IMR-90 (cell line): ENCODE measurements at regions not wholly inside any gene's neighbourhood (a gene's known extent, or its start where the extent isn't known, plus 50 kb on each side); places are given as distances from the start of the nearest gene placed in this dataset.

Experiments used
- ATAC-seq: fragments of 200-7000 bp; cut with Tn5 transposase; 2 replicates; pipeline ENCODE4 v1.9.1; 2020; ENCODE audit warnings: low read depth, mild to moderate bottlenecking, moderate library complexity
- BruUV-seq: library from RNA; stranded (reverse); fragments of 400-500 nt; replicated peaks from 2 replicates; lab custom pipeline; 2021; lab: Mats Ljungman, UMichigan
- CTCF ChIA-PET: fragments of 300-600 bp; formaldehyde crosslinking; extraction: SDS; loops from one replicate; lab custom pipeline; 2021; ENCODE audit warnings: antibody characterized with exemption; lab: Yijun Ruan, JAX
- POLR2A ChIA-PET: fragments of 300-600 bp; sonication (Branson Sonifier 250); formaldehyde crosslinking; loops from one replicate; lab custom pipeline; 2022; ENCODE audit warnings: antibody characterized with exemption; ENCODE audit not compliant: unreplicated experiment; lab: Charles Lee
- DNase-seq: peaks from one replicate; pipeline ENCODE4 v3.0.0; 2013
- H2AFZ ChIP-seq: replicated peaks from 2 replicates; pipeline ENCODE3; 2013; ENCODE audit warnings: low read length, mild to moderate bottlenecking; ENCODE audit not compliant: poor library complexity
- H2AK5ac ChIP-seq: 2 replicates; pipeline ENCODE4 v1.6.1; 2013; ENCODE audit warnings: low read depth, low read length, inconsistent platforms
- H2AK9ac ChIP-seq: replicated peaks from 2 replicates; pipeline ENCODE3; 2013; ENCODE audit warnings: mild to moderate bottlenecking, low read depth, low read length, moderate library complexity; ENCODE audit not compliant: poor library complexity
- H2BK120ac ChIP-seq: 2 replicates; pipeline ENCODE4 v1.6.1; 2013; ENCODE audit warnings: low read depth, low read length, inconsistent platforms
- H2BK15ac ChIP-seq: 3 replicates; pipeline ENCODE4 v1.6.1; 2013; ENCODE audit warnings: low read depth, low read length, inconsistent platforms
- H2BK20ac ChIP-seq: 2 replicates; pipeline ENCODE4 v1.6.1; 2013; ENCODE audit warnings: low read depth, mild to moderate bottlenecking, inconsistent platforms, low read length, moderate library complexity
- H2BK5ac ChIP-seq: 2 replicates; pipeline ENCODE4 v1.6.1; 2013; ENCODE audit warnings: mild to moderate bottlenecking, low read depth, low read length, inconsistent platforms; ENCODE audit not compliant: poor library complexity, severe bottlenecking
- H3K14ac ChIP-seq: replicated peaks from 2 replicates; pipeline ENCODE4 v1.6.1; 2013; ENCODE audit warnings: low read depth, low read length, inconsistent platforms
- H3K18ac ChIP-seq: 2 replicates; pipeline ENCODE4 v1.6.1; 2013; ENCODE audit warnings: low read depth, low read length, control low read depth
- H3K23ac ChIP-seq: 2 replicates; pipeline ENCODE4 v1.6.1; 2013; ENCODE audit warnings: low read depth, low read length, inconsistent platforms
- H3K27ac ChIP-seq: 2 replicates; pipeline ENCODE4 v1.5.1; 2013; ENCODE audit warnings: mild to moderate bottlenecking, control low read depth, low read length; ENCODE audit not compliant: insufficient read depth
- H3K27me3 ChIP-seq: 2 replicates; pipeline ENCODE4 v1.6.1; 2013; ENCODE audit warnings: low read length; ENCODE audit not compliant: control insufficient read depth, insufficient read depth
- H3K36me3 ChIP-seq: 2 replicates; pipeline ENCODE4 v1.6.1; 2013; ENCODE audit warnings: low read length, mixed read lengths; ENCODE audit not compliant: control insufficient read depth, insufficient read depth
- H3K4ac ChIP-seq: 2 replicates; pipeline ENCODE4 v1.6.1; 2013; ENCODE audit warnings: low read depth, low read length, inconsistent platforms
- H3K4me1 ChIP-seq: 2 replicates; pipeline ENCODE4 v1.6.1; 2013; ENCODE audit warnings: low read length, mixed read lengths; ENCODE audit not compliant: control insufficient read depth, insufficient read depth
- H3K4me2 ChIP-seq: 2 replicates; pipeline ENCODE4 v1.6.1; 2013; ENCODE audit warnings: low read depth, mild to moderate bottlenecking, control low read depth, low read length, moderate library complexity
- H3K4me3 ChIP-seq: 2 replicates; pipeline ENCODE4 v1.5.1; 2013; ENCODE audit warnings: low read depth, mild to moderate bottlenecking, control low read depth, low read length, moderate library complexity; ENCODE audit not compliant: insufficient read depth
- H3K56ac ChIP-seq: 2 replicates; pipeline ENCODE4 v1.6.1; 2013; ENCODE audit warnings: low read length, inconsistent platforms; ENCODE audit not compliant: insufficient read depth; ENCODE audit errors: extremely low read depth
- H3K79me1 ChIP-seq, 2 experiments: 2 replicates each; pipeline ENCODE4 v1.6.1; 2013; ENCODE audit warnings: low read length in 2 of 2, inconsistent platforms in 1 of 2, low read depth in 1 of 2
- H3K9ac ChIP-seq: 2 replicates; pipeline ENCODE4 v1.6.1; 2013; ENCODE audit warnings: low read depth, low read length, control low read depth
- H3K9me1 ChIP-seq: 2 replicates; pipeline ENCODE4 v1.6.1; 2013; ENCODE audit warnings: low read length, inconsistent platforms; ENCODE audit not compliant: insufficient read depth
- H3K9me3 ChIP-seq: 2 replicates; pipeline ENCODE4 v1.6.1; 2013; ENCODE audit warnings: low read length; ENCODE audit not compliant: control insufficient read depth, insufficient read depth
- H4K20me1 ChIP-seq: 2 replicates; pipeline ENCODE4 v1.6.1; 2013; ENCODE audit warnings: low read length, inconsistent platforms; ENCODE audit not compliant: insufficient read depth
- H4K5ac ChIP-seq: 2 replicates; pipeline ENCODE4 v1.6.1; 2013; ENCODE audit warnings: mild to moderate bottlenecking, low read depth, low read length, control low read depth
- H4K8ac ChIP-seq, 2 experiments: 2 replicates each; pipeline ENCODE4 v1.6.1; 2013; ENCODE audit warnings: low read depth in 2 of 2, low read length in 2 of 2, control low read depth in 1 of 2, inconsistent platforms in 1 of 2
- H4K91ac ChIP-seq: 2 replicates; pipeline ENCODE4 v1.6.1; 2013; ENCODE audit warnings: low read depth, low read length, inconsistent platforms; ENCODE audit not compliant: insufficient read depth
- CEBPB ChIP-seq: IDR thresholded peaks from 2 replicates; pipeline ENCODE4 v1.6.1; 2012; ENCODE audit warnings: low read depth, low read length, improper control_type of control experiment
- CHD1 ChIP-seq: IDR thresholded peaks from 2 replicates; pipeline ENCODE4 v1.6.1; 2012; ENCODE audit warnings: low read depth, low read length, improper control_type of control experiment
- CTCF ChIP-seq: conservative IDR thresholded peaks from 2 replicates; pipeline ENCODE4 v1.5.1; 2012; ENCODE audit warnings: mild to moderate bottlenecking, low read depth, low read length, improper control_type of control experiment
- FOS ChIP-seq: fragments of 150-350 bp; IDR thresholded peaks from 2 replicates; pipeline ENCODE4 v1.6.1; 2016; ENCODE audit warnings: low read depth, low read length
- MAFK ChIP-seq: IDR thresholded peaks from 2 replicates; pipeline ENCODE4 v1.6.1; 2012; ENCODE audit warnings: low read depth, low read length, improper control_type of control experiment
- MAZ ChIP-seq: IDR thresholded peaks from 2 replicates; pipeline ENCODE4 v1.6.1; 2012; ENCODE audit warnings: low read depth, mild to moderate bottlenecking, low read length, improper control_type of control experiment, moderate library complexity, borderline replicate concordance
- MXI1 ChIP-seq: IDR thresholded peaks from 2 replicates; pipeline ENCODE4 v1.6.1; 2012; ENCODE audit warnings: low read depth, mild to moderate bottlenecking, low read length, moderate library complexity, borderline replicate concordance
- NFE2L2 ChIP-seq: fragments of 150-350 bp; IDR thresholded peaks from 2 replicates; pipeline ENCODE4 v1.6.1; 2016; ENCODE audit warnings: low read depth, mild to moderate bottlenecking, low read length
- POLR2A ChIP-seq: IDR thresholded peaks from 2 replicates; pipeline ENCODE4 v1.6.1; 2012; ENCODE audit warnings: mild to moderate bottlenecking, low read depth, low read length
- RAD21 ChIP-seq: IDR thresholded peaks from 2 replicates; pipeline ENCODE4 v1.6.1; 2012; ENCODE audit warnings: low read length, improper control_type of control experiment
- RCOR1 ChIP-seq: IDR thresholded peaks from 2 replicates; pipeline ENCODE4 v1.6.1; 2012; ENCODE audit warnings: mild to moderate bottlenecking, low read length, improper control_type of control experiment; ENCODE audit not compliant: insufficient replicate concordance
- RFX5 ChIP-seq: IDR thresholded peaks from 2 replicates; pipeline ENCODE4 v1.8.0; 2012; ENCODE audit warnings: low read depth, mild to moderate bottlenecking, low read length, moderate library complexity
- SMC3 ChIP-seq: fragments of 150-350 bp; IDR thresholded peaks from 2 replicates; pipeline ENCODE4 v1.6.1; 2016; ENCODE audit warnings: low read depth, mild to moderate bottlenecking, antibody characterized with exemption, low read length, moderate library complexity
- WGBS, 2 experiments: methylation state at CpG; one replicate each; pipeline versions ENCODE4 v1.1.5 to v1.1.7; 2013; ENCODE audit warnings: missing lambda C conversion rate in 2 of 2; ENCODE audit not compliant: insufficient read length in 1 of 2; ENCODE audit errors: extremely low coverage in 2 of 2; 5-methylcytosine and 5-hydroxymethylcytosine counted together
- dilution Hi-C: fragments of 300-500 bp; cut with HindIII; formaldehyde crosslinking; loops from one replicate; pipeline ENCODE4 v1.14.3; 2018; ENCODE audit warnings: low sequenced_read_pairs; ENCODE audit not compliant: unreplicated experiment
- in situ Hi-C: fragments of 300-500 bp; cut with MboI; formaldehyde crosslinking; loops from 3 replicates; pipeline ENCODE4 v1.14.3; 2019; ENCODE audit warnings: low sequenced_read_pairs, inconsistent platforms, mixed read lengths
- intact Hi-C: fragments of 100-400 bp; cut with micrococcal nuclease; formaldehyde crosslinking; loops from 2 replicates; pipeline ENCODE4 v1.10.0; 2022
- TF ChIP-seq, protein P1 (sequence below): fragments of 150-350 bp; IDR thresholded peaks from 2 replicates; pipeline ENCODE4 v1.6.1; 2017; ENCODE audit warnings: mild to moderate bottlenecking, antibody characterized with exemption, low read length, low read depth

- BruUV-seq = no TSS peak
- Histone ChIP-seq H4K20me1 (no peaks in the 10 kb centered on the region), H4K5ac (peak overlapping the region; percentile 22), H3K4me3 (no peak overlapping the region), H3K18ac (peak overlapping the region; percentile 75), H3K9me1 (peaks cover 3% of the 10 kb centered on the region; the same call in 1 of the 2 replicates), H4K8ac (peak overlapping the region; percentile 35 to 40; a peak in 2 of 4 replicates), H3K14ac (no peak overlapping the region), H3K9me3 (no peaks in the 10 kb centered on the region), H3K56ac (no peak overlapping the region), H3K4me1 (peaks cover 10% of the 10 kb centered on the region), H3K27me3 (no peaks in the 10 kb centered on the region), H3K23ac (peak overlapping the region; percentile 41; the same call in 1 of the 2 replicates), H3K9ac (no peak overlapping the region), H2BK20ac (peak overlapping the region; percentile 40), H3K36me3 (no peaks in the 10 kb centered on the region), H2BK120ac (peak overlapping the region; percentile 77), H2BK5ac (no peak overlapping the region), H2AK9ac (peak overlapping the region; percentile 6), H3K79me1 (peaks cover 0 to 15% of the 10 kb centered on the region in 2 experiments; a peak in 1 of 4 replicates), H2AK5ac (0 out of 2 replicates have a peak overlapping the region, but pooled peaks have one; percentile 35), H2AFZ (peak overlapping the region; percentile 16), H3K27ac (no peak overlapping the region), H4K91ac (peak overlapping the region; percentile 72), H3K4ac (peak overlapping the region; percentile 55), H2BK15ac (peak overlapping the region; percentile 90; the same call in 2 of the 3 replicates), H3K4me2 (no peak overlapping the region)
- WGBS, 2 experiments = no CpG with 5 or more reads among the region's 6 CpGs
- DNase-seq (no peak), ATAC-seq (no peak)
- ChIA-PET CTCF (interaction anchor here (0.6 kb wide), 1 partner anchor 39 kb away, joined by 3 read pairs; no protein-coding TSS in a partner anchor), POLR2A (no interaction called here)
- TF ChIP-seq FOS = no peak
- no peak for TF ChIP-seq RAD21
- no peak for TF ChIP-seq SMC3
- no peak for TF ChIP-seq NFE2L2
- TF ChIP-seq, protein P1, sequence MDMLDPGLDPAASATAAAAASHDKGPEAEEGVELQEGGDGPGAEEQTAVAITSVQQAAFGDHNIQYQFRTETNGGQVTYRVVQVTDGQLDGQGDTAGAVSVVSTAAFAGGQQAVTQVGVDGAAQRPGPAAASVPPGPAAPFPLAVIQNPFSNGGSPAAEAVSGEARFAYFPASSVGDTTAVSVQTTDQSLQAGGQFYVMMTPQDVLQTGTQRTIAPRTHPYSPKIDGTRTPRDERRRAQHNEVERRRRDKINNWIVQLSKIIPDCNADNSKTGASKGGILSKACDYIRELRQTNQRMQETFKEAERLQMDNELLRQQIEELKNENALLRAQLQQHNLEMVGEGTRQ = no peak
- no peak for TF ChIP-seq CTCF
- TF ChIP-seq MAFK = no peak
- TF ChIP-seq CEBPB = no peak
- no peak for TF ChIP-seq CHD1
- TF ChIP-seq RFX5 = no peak
- no peak for TF ChIP-seq MXI1
- no peak for TF ChIP-seq MAZ
- no peak for TF ChIP-seq RCOR1
- TF ChIP-seq POLR2A = no peak
- intact Hi-C loops = loop anchor here (5.0 to 10.0 kb wide), 6 partner anchors 112 to 317 kb away; no protein-coding TSS in a partner anchor
- in situ Hi-C loops = loop anchor here (5.0 kb wide), 1 partner anchor 482 kb away; no protein-coding TSS in a partner anchor
- dilution Hi-C loops = no loop called here
Observed at GRCh38 chr5:96338624-96339415, 94.2 kb downstream of the PCSK1 start.
